HEK293T (cell line): ENCODE measurements at regions not wholly inside any gene's neighbourhood (a gene's known extent, or its start where the extent isn't known, plus 50 kb on each side); places are given as distances from the start of the nearest gene placed in this dataset.

Experiments
- HDGF ChIP-seq: fragments of 450-650 bp; IDR thresholded peaks from 2 replicates; pipeline ENCODE4 v1.6.1; 2017; ENCODE audit warnings: antibody characterized with exemption, borderline replicate concordance
- NFRKB ChIP-seq: fragments of 450-650 bp; IDR thresholded peaks from 2 replicates; pipeline ENCODE4 v1.6.1; 2016; ENCODE audit warnings: mild to moderate bottlenecking, moderate library complexity
- TARDBP ChIP-seq: fragments of 450-650 bp; IDR thresholded peaks from 2 replicates; pipeline ENCODE4 v1.6.1; 2016
- TF ChIP-seq, protein P1 (sequence below): fragments of 450-650 bp; IDR thresholded peaks from 2 replicates; pipeline ENCODE4 v1.6.1; 2016

DNA sequence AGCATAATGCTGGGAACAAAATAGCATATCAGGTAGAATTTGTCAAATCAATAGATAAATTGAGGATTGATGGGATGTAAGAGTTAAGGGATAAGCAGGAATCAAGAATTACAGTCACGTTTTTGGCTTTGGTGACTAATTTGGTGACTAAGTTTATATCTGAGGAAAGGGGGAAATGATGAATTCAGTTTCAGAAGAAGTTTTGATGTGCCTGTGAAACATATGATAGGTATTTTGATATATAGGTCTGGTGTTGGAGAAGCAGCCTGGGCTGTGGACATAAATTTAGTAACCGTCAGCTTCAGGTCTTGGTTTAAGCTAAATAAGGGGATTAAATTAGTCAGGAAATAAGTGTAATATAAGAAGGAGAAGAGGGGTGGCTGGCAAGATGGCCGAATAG lies 79.0 kb upstream of the EDA2R start:
- TF ChIP-seq, protein P1, sequence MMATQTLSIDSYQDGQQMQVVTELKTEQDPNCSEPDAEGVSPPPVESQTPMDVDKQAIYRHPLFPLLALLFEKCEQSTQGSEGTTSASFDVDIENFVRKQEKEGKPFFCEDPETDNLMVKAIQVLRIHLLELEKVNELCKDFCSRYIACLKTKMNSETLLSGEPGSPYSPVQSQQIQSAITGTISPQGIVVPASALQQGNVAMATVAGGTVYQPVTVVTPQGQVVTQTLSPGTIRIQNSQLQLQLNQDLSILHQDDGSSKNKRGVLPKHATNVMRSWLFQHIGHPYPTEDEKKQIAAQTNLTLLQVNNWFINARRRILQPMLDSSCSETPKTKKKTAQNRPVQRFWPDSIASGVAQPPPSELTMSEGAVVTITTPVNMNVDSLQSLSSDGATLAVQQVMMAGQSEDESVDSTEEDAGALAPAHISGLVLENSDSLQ: no peak
- no peak for TF ChIP-seq NFRKB
- no peak for TF ChIP-seq TARDBP
- TF ChIP-seq HDGF: no peak
